GM23338 (cell line): ENCODE measurements at regions not wholly inside any gene's neighbourhood (a gene's known extent, or its start where the extent isn't known, plus 50 kb on each side); places are given as distances from the start of the nearest gene placed in this dataset.

Source experiments
- ATAC-seq: fragments of 200-7000 bp; cut with Tn5 transposase; 3 replicates; pipeline ENCODE4 v1.9.1; 2020
- DNase-seq: peaks from one replicate; pipeline ENCODE4 v3.0.0-alpha.2; 2015; ENCODE audit warnings: low spot score
- H2AFZ ChIP-seq: fragments of 200-600 bp; sonication (generic); 2 replicates; pipeline ENCODE4 v1.8.0; 2016; ENCODE audit warnings: antibody characterized with exemption, mild to moderate bottlenecking, moderate library complexity
- H3F3A ChIP-seq: fragments of 200-600 bp; sonication (generic); replicated peaks from 2 replicates; pipeline ENCODE4 v1.8.0; 2017; ENCODE audit warnings: antibody characterized with exemption, mixed run types, low read depth
- H3K27ac ChIP-seq: fragments of 200-600 bp; sonication (generic); 2 replicates; pipeline ENCODE4 v1.6.1; 2016; ENCODE audit warnings: low read depth
- H3K27me3 ChIP-seq: fragments of 200-600 bp; sonication (generic); 2 replicates; pipeline ENCODE4 v1.8.0; 2016; ENCODE audit warnings: mild to moderate bottlenecking, mixed run types, moderate library complexity; ENCODE audit not compliant: insufficient read depth
- H3K36me3 ChIP-seq: fragments of 200-600 bp; sonication (generic); 2 replicates; pipeline ENCODE4 v1.8.0; 2016; ENCODE audit warnings: mild to moderate bottlenecking; ENCODE audit not compliant: insufficient read depth
- H3K4me1 ChIP-seq: fragments of 200-600 bp; sonication (generic); 2 replicates; pipeline ENCODE4 v1.8.0; 2016; ENCODE audit warnings: mild to moderate bottlenecking, moderate library complexity; ENCODE audit not compliant: insufficient read depth
- H3K4me2 ChIP-seq: fragments of 200-600 bp; sonication (generic); 2 replicates; pipeline ENCODE4 v1.7.1; 2017; ENCODE audit warnings: mixed run types
- H3K4me3 ChIP-seq: fragments of 200-600 bp; sonication (generic); 2 replicates; pipeline ENCODE4 v1.6.1; 2016; ENCODE audit warnings: mixed run types
- H3K79me2 ChIP-seq: fragments of 200-600 bp; sonication (generic); replicated peaks from 2 replicates; pipeline ENCODE4 v1.8.0; 2017; ENCODE audit warnings: mild to moderate bottlenecking; ENCODE audit not compliant: insufficient read depth
- H3K9me2 ChIP-seq: fragments of 200-600 bp; sonication (generic); 2 replicates; pipeline ENCODE4 v1.8.0; 2017; ENCODE audit not compliant: insufficient read depth
- H4K20me1 ChIP-seq: fragments of 200-600 bp; sonication (generic); replicated peaks from 2 replicates; pipeline ENCODE4 v1.8.0; 2017; ENCODE audit warnings: mild to moderate bottlenecking; ENCODE audit not compliant: insufficient read depth
- H3K27ac Mint-ChIP-seq: 2 replicates; pipeline ENCODE4 v1.8.0; 2020; ENCODE audit warnings: inconsistent platforms, mild to moderate bottlenecking, moderate library complexity, mixed read lengths
- H3K27me3 Mint-ChIP-seq: 3 replicates; pipeline ENCODE4 v1.8.0; 2022; ENCODE audit warnings: low read depth, mild to moderate bottlenecking, moderate library complexity, mixed read lengths, inconsistent platforms; ENCODE audit not compliant: insufficient read depth, poor library complexity
- H3K36me3 Mint-ChIP-seq: 3 replicates; pipeline ENCODE4 v1.8.0; 2021; ENCODE audit warnings: low read depth, mild to moderate bottlenecking, inconsistent platforms, moderate library complexity, mixed read lengths
- H3K4me1 Mint-ChIP-seq: 3 replicates; pipeline ENCODE4 v1.8.0; 2020; ENCODE audit warnings: mild to moderate bottlenecking, inconsistent platforms, mixed read lengths
- H3K4me3 Mint-ChIP-seq: 3 replicates; pipeline ENCODE4 v1.8.0; 2021; ENCODE audit warnings: moderate library complexity, mild to moderate bottlenecking, inconsistent platforms, mixed read lengths
- H3K9me3 Mint-ChIP-seq: 3 replicates; pipeline ENCODE4 v1.8.0; 2020; ENCODE audit warnings: moderate library complexity, mild to moderate bottlenecking, inconsistent platforms, mixed read lengths
- JUNB ChIP-seq: IDR thresholded peaks from one replicate; pipeline ENCODE4 v1.6.1; 2016; ENCODE audit warnings: antibody characterized with exemption; ENCODE audit not compliant: unreplicated experiment
- ZNF114 ChIP-seq: fragments of 250-450 bp; sonication (Bioruptor Pico); IDR thresholded peaks from 2 replicates; pipeline ENCODE4 v1.5.0; 2020; ENCODE audit warnings: mild to moderate bottlenecking, moderate library complexity
- ZNF331 ChIP-seq: fragments of 250-450 bp; sonication (Bioruptor Pico); IDR thresholded peaks from 2 replicates; pipeline ENCODE4 v1.5.0; 2020; ENCODE audit warnings: low read depth, mild to moderate bottlenecking, moderate library complexity
- TF ChIP-seq, protein P1 (sequence below), 2 experiments: fragments of 200-600 bp in 1 of 2; sonication (generic) in 1 of 2; conservative IDR thresholded peaks; 2 replicates each; pipeline versions ENCODE4 v1.5.1 to v1.6.1; 2016 to 2017; ENCODE audit warnings: antibody characterized with exemption in 2 of 2, low read depth in 2 of 2, mild to moderate bottlenecking in 2 of 2, moderate library complexity in 1 of 2

GRCh38 chr1:234987415-234988154 lies 141.1 kb downstream of the TOMM20 start:
- Histone ChIP-seq H3K4me1 (peaks cover 27% of the 10 kb centered on the region), H3F3A (no peaks in the 10 kb centered on the region; the same call in 1 of the 2 replicates), H4K20me1 (no peaks in the 10 kb centered on the region), H3K27me3 (no peaks in the 10 kb centered on the region), H3K79me2 (no peaks in the 10 kb centered on the region), H3K27ac (peak overlapping the region; percentile 96), H3K9me2 (no peaks in the 10 kb centered on the region), H2AFZ (peak overlapping the region; percentile 64; the same call in 1 of the 2 replicates), H3K4me3 (no peak overlapping the region), H3K36me3 (no peaks in the 10 kb centered on the region), H3K4me2 (peak overlapping the region; percentile 30; the same call in 1 of the 2 replicates)
- peak overlapping the region; percentile 42 for H3K27ac Mint-ChIP-seq
- TF ChIP-seq, protein P1, sequence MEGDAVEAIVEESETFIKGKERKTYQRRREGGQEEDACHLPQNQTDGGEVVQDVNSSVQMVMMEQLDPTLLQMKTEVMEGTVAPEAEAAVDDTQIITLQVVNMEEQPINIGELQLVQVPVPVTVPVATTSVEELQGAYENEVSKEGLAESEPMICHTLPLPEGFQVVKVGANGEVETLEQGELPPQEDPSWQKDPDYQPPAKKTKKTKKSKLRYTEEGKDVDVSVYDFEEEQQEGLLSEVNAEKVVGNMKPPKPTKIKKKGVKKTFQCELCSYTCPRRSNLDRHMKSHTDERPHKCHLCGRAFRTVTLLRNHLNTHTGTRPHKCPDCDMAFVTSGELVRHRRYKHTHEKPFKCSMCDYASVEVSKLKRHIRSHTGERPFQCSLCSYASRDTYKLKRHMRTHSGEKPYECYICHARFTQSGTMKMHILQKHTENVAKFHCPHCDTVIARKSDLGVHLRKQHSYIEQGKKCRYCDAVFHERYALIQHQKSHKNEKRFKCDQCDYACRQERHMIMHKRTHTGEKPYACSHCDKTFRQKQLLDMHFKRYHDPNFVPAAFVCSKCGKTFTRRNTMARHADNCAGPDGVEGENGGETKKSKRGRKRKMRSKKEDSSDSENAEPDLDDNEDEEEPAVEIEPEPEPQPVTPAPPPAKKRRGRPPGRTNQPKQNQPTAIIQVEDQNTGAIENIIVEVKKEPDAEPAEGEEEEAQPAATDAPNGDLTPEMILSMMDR (conservative IDR thresholded peaks at IDR 0.05; ENCODE audit: low read depth in 2 of 2), result no peak
- no peak for TF ChIP-seq JUNB
- TF ChIP-seq ZNF331, result no peak
- TF ChIP-seq ZNF114 (CRISPR knock-in tag), result no peak
- H3K4me3 Mint-ChIP-seq, result no peak overlapping the region
- H3K9me3 Mint-ChIP-seq, result no peaks in the 10 kb centered on the region; the same call in 2 of the 3 replicates
- DNase-seq (peak; percentile 85), ATAC-seq (peak; percentile 69)
- peaks cover 24% of the 10 kb centered on the region for H3K4me1 Mint-ChIP-seq
- peaks cover 6% of the 10 kb centered on the region for H3K27me3 Mint-ChIP-seq
- peaks cover 2% of the 10 kb centered on the region; the same call in 1 of the 3 replicates for H3K36me3 Mint-ChIP-seq

- no peaks in the 10 kb centered on the region for H3K9me2 ChIP-seq
- H3K27me3 ChIP-seq, result no peaks in the 10 kb centered on the region
- TF ChIP-seq ZNF331 (no peak), ZNF114 (CRISPR knock-in tag) (0 out of 2 replicates have a peak, but pooled peaks have one; percentile 15)
- H3K4me2 ChIP-seq, result peak overlapping the region; percentile 30; the same call in 1 of the 2 replicates
- DNase-seq (peak; percentile 59), ATAC-seq (peak; percentile 71)
- Mint-ChIP-seq H3K27ac (peak overlapping the region; percentile 42), H3K9me3 (no peaks in the 10 kb centered on the region; the same call in 2 of the 3 replicates), H3K27me3 (peaks cover 6% of the 10 kb centered on the region), H3K36me3 (peaks cover 2% of the 10 kb centered on the region; the same call in 1 of the 3 replicates), H3K4me1 (peaks cover 24% of the 10 kb centered on the region), H3K4me3 (no peak overlapping the region)
- no peaks in the 10 kb centered on the region for H3K79me2 ChIP-seq
- peak overlapping the region; percentile 64; the same call in 1 of the 2 replicates for H2AFZ ChIP-seq
- peaks cover 27% of the 10 kb centered on the region for H3K4me1 ChIP-seq
- no peaks in the 10 kb centered on the region for H4K20me1 ChIP-seq
- H3F3A ChIP-seq, result no peaks in the 10 kb centered on the region; the same call in 1 of the 2 replicates
- no peak overlapping the region for H3K4me3 ChIP-seq
- peak overlapping the region; percentile 96 for H3K27ac ChIP-seq
- no peaks in the 10 kb centered on the region for H3K36me3 ChIP-seq
Measured at GRCh38 chr1:234986750-234987414, 141.8 kb downstream of the TOMM20 start.
